Astrocyte (in vitro differentiated cells and primary cell): ENCODE measurements at regions not wholly inside any gene's neighbourhood (a gene's known extent, or its start where the extent isn't known, plus 50 kb on each side); places are given as distances from the start of the nearest gene placed in this dataset.
"Not testable (repeated sequence)": the region's sequence is repeated elsewhere in the genome, so short reads cannot be mapped to it uniquely, and the experiment has no call there.

Source experiments
- DNase-seq: peaks from one replicate; pipeline ENCODE4 v3.0.0-alpha.2; 2010; ENCODE audit warnings: low read depth
- FAIRE-seq: peaks from 2 replicates; lab custom pipeline; 2011; peaks lifted over from hg19 to GRCh38; lab: Jason Lieb, UNC
- H2AFZ ChIP-seq: 2 replicates; pipeline ENCODE4 v1.6.0; 2012; ENCODE audit warnings: low read depth, low read length, inconsistent platforms
- H3K27ac ChIP-seq: 2 replicates; pipeline ENCODE4 v1.5.1; 2011; ENCODE audit warnings: low read depth, low read length, inconsistent platforms
- H3K27me3 ChIP-seq: 2 replicates; pipeline ENCODE4 v1.6.0; 2011; ENCODE audit warnings: low read length, inconsistent platforms; ENCODE audit not compliant: insufficient read depth
- H3K36me3 ChIP-seq: 2 replicates; pipeline ENCODE4 v1.5.1; 2011; ENCODE audit warnings: low read length, inconsistent platforms; ENCODE audit not compliant: insufficient read depth
- H3K4me1 ChIP-seq: 2 replicates; pipeline ENCODE4 v1.5.1; 2011; ENCODE audit warnings: low read length, inconsistent platforms; ENCODE audit not compliant: insufficient read depth
- H3K4me2 ChIP-seq: 2 replicates; pipeline ENCODE4 v1.6.0; 2012; ENCODE audit warnings: low read length, inconsistent platforms
- H3K4me3 ChIP-seq: 2 replicates; pipeline ENCODE4 v1.5.1; 2011; ENCODE audit warnings: low read depth, mild to moderate bottlenecking, low read length, inconsistent platforms; ENCODE audit not compliant: insufficient read depth
- H3K79me2 ChIP-seq: 2 replicates; pipeline ENCODE4 v1.6.0; 2012; ENCODE audit warnings: mild to moderate bottlenecking, low read length, inconsistent platforms; ENCODE audit not compliant: insufficient read depth
- H3K9ac ChIP-seq: 2 replicates; pipeline ENCODE4 v1.6.0; 2012; ENCODE audit warnings: mild to moderate bottlenecking, low read length, inconsistent platforms
- H3K9me3 ChIP-seq: 2 replicates; pipeline ENCODE4 v1.5.1; 2012; ENCODE audit warnings: low read depth, mild to moderate bottlenecking, low read length, inconsistent platforms; ENCODE audit not compliant: insufficient read depth
- H4K20me1 ChIP-seq: 2 replicates; pipeline ENCODE4 v1.6.0; 2012; ENCODE audit warnings: low read length, inconsistent platforms; ENCODE audit not compliant: insufficient read depth
- H3K27ac Mint-ChIP-seq: one replicate; pipeline ENCODE4 v1.8.0; 2021; ENCODE audit warnings: mild to moderate bottlenecking, mixed read lengths; ENCODE audit not compliant: unreplicated experiment
- H3K27me3 Mint-ChIP-seq: one replicate; pipeline ENCODE4 v1.8.0; 2021; ENCODE audit warnings: low read depth, mixed read lengths; ENCODE audit not compliant: unreplicated experiment
- H3K36me3 Mint-ChIP-seq: one replicate; pipeline ENCODE4 v1.8.0; 2021; ENCODE audit warnings: low read depth, mixed read lengths; ENCODE audit not compliant: unreplicated experiment
- H3K4me1 Mint-ChIP-seq: one replicate; pipeline ENCODE4 v1.8.0; 2021; ENCODE audit warnings: low read depth, mixed read lengths; ENCODE audit not compliant: unreplicated experiment
- H3K4me3 Mint-ChIP-seq: one replicate; pipeline ENCODE4 v1.8.0; 2021; ENCODE audit warnings: mild to moderate bottlenecking, moderate library complexity, mixed read lengths; ENCODE audit not compliant: unreplicated experiment
- H3K9me3 Mint-ChIP-seq: one replicate; pipeline ENCODE4 v1.8.0; 2021; ENCODE audit warnings: mild to moderate bottlenecking, mixed read lengths; ENCODE audit not compliant: unreplicated experiment
- CTCF ChIP-seq: IDR thresholded peaks from 2 replicates; pipeline ENCODE4 v1.5.1; 2011; ENCODE audit warnings: low read depth, mild to moderate bottlenecking, inconsistent platforms, low read length, moderate library complexity; ENCODE audit not compliant: insufficient read depth
- EZH2 ChIP-seq: IDR thresholded peaks from 2 replicates; pipeline ENCODE4 v1.6.1; 2012; ENCODE audit warnings: mild to moderate bottlenecking, low read length, inconsistent platforms; ENCODE audit not compliant: insufficient read depth

GRCh38 chr22:22380098-22381030, 128.2 kb downstream of the ZNF280B start:
- Mint-ChIP-seq H3K9me3 (no peaks in the 10 kb centered on the region), H3K4me1 (no peaks in the 10 kb centered on the region), H3K4me3 (no peak overlapping the region), H3K27ac (no peak overlapping the region), H3K36me3 (no peaks in the 10 kb centered on the region), H3K27me3 (peaks cover 87% of the 10 kb centered on the region)
- no peak overlapping the region for H3K4me3 ChIP-seq
- no peaks in the 10 kb centered on the region for H3K9me3 ChIP-seq
- H3K27ac ChIP-seq: no peak overlapping the region
- H3K36me3 ChIP-seq: no peaks in the 10 kb centered on the region
- no peaks in the 10 kb centered on the region for H4K20me1 ChIP-seq
- no peak overlapping the region for H3K9ac ChIP-seq
- TF ChIP-seq CTCF (no peak), EZH2 (no peak)
- H3K4me2 ChIP-seq: no peak overlapping the region
- H3K4me1 ChIP-seq: no peaks in the 10 kb centered on the region
- DNase-seq (no peak), FAIRE-seq (no peak)
- peaks cover 3% of the 10 kb centered on the region for H3K27me3 ChIP-seq
- no peak overlapping the region for H2AFZ ChIP-seq
- no peaks in the 10 kb centered on the region for H3K79me2 ChIP-seq

- not testable (repeated sequence) for H3K27me3 ChIP-seq, H3K4me3 ChIP-seq, H3K36me3 Mint-ChIP-seq, H3K9me3 Mint-ChIP-seq, H3K4me3 Mint-ChIP-seq, H3K9ac ChIP-seq, H3K79me2 ChIP-seq, H3K9me3 ChIP-seq, DNase-seq, H3K27ac ChIP-seq, H4K20me1 ChIP-seq, H2AFZ ChIP-seq, H3K36me3 ChIP-seq, H3K4me1 Mint-ChIP-seq, H3K4me1 ChIP-seq, FAIRE-seq, H3K27ac Mint-ChIP-seq, H3K4me2 ChIP-seq
- H3K27me3 Mint-ChIP-seq: peaks cover 87% of the 10 kb centered on the region
Measured at GRCh38 chr22:22381292-22381691, 127.2 kb downstream of the ZNF280B start.

GRCh38 chr22:22384267-22384666, 124.3 kb downstream of the ZNF280B start:
- no peak overlapping the region for H3K4me2 ChIP-seq
- peaks cover 93% of the 10 kb centered on the region for H3K27me3 Mint-ChIP-seq
- TF ChIP-seq CTCF: no peak
- no peak for TF ChIP-seq EZH2
- DNase-seq: no peak
- H3K79me2 ChIP-seq: no peaks in the 10 kb centered on the region
- no peaks in the 10 kb centered on the region for H4K20me1 ChIP-seq
- no peaks in the 10 kb centered on the region for H3K4me1 Mint-ChIP-seq
- H3K36me3 Mint-ChIP-seq: no peaks in the 10 kb centered on the region
- H3K9me3 ChIP-seq: no peaks in the 10 kb centered on the region
- H3K27me3 ChIP-seq: no peaks in the 10 kb centered on the region
- peaks cover 2% of the 10 kb centered on the region for H3K9me3 Mint-ChIP-seq
- FAIRE-seq: no peak
- H3K36me3 ChIP-seq: no peaks in the 10 kb centered on the region
- H3K27ac Mint-ChIP-seq: no peak overlapping the region
- no peak overlapping the region for H3K27ac ChIP-seq
- no peak overlapping the region for H2AFZ ChIP-seq
- no peaks in the 10 kb centered on the region for H3K4me1 ChIP-seq
- H3K4me3 ChIP-seq: no peak overlapping the region
- H3K4me3 Mint-ChIP-seq: no peak overlapping the region
- H3K9ac ChIP-seq: no peak overlapping the region
